HG02623 (cell line): ENCODE measurements at regions not wholly inside any gene's neighbourhood (a gene's known extent, or its start where the extent isn't known, plus 50 kb on each side); places are given as distances from the start of the nearest gene placed in this dataset.
A peak's percentile ranks its signal among the peaks of the same experiment; 100 is the strongest.

Experiments
- ATAC-seq: cut with Tn5 transposase; IDR thresholded peaks from one replicate; pipeline ENCODE4 v1.9.1; 2021; ENCODE audit warnings: moderate library complexity; ENCODE audit not compliant: unreplicated experiment

- ATAC-seq: peak; percentile 97
These were observed 160.0 kb upstream of the SOX5 start for GRCh38 chr12:24109381-24110039.

DNA sequence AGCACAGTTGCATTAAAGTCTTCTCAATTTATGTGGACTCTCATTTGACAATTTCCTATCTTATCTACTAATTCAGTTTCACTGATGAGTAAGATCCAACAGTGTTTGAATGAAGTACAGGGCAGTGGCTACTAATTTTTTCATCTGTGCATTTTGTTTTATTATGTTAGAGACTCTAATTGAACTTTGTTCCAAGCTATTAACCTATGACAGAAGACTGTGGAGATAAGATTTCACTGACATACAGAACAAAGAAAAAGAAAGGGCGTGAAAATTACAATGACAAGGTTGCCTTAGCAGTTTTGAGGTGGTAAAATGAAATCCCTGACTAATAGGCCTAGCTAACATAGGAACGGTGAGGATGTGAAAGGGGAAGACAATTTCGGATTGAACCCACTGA, 153.2 kb upstream of the SOX5 start:
- no peak for ATAC-seq

- no peak for ATAC-seq
These were observed 150.1 kb upstream of the SOX5 start for GRCh38 chr12:24099576-24099975.

GRCh38 chr12:24095245-24095644, 145.8 kb upstream of the SOX5 start:
- ATAC-seq: no peak

- ATAC-seq: no peak
These were observed 140.0 kb upstream of the SOX5 start for GRCh38 chr12:24089510-24089890.

DNA sequence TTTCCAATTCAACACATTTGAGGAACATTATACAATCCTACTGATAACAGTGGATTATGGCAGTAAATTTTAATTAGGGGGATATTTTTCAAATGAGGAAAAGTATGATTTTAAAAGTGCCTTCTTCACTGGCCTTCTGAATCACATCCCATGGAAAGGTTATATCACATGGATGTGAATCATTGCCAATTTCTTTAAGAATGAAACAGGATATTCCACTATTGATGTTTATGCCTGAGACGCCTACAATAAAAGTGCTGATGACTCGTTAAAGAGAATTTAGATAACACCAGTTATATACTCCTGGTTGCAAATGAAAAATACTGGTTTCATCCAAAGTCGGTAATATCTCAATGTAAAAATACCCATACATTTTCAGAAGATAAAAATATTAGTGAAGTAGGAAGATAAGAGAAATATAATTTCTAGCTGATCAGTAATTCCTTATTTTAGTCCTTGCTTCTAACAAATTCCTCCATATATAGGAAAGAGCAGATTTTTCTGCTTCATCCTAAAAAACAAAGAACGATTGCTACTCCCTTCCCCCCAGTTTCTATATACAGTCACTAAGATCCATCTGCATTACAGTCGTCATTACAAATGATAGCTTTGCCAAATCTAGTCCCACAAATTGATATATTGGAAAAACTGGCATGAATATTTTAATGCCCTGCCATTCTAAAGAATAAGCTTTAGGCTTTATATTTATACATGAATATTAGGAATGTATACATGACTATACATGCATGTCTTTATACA, 139.5 kb upstream of the SOX5 start:
- no peak for ATAC-seq

GRCh38 chr12:24087294-24087693, 137.8 kb upstream of the SOX5 start:
- ATAC-seq: no peak

- ATAC-seq: no peak
These were observed 135.3 kb upstream of the SOX5 start for GRCh38 chr12:24084800-24085199.

DNA sequence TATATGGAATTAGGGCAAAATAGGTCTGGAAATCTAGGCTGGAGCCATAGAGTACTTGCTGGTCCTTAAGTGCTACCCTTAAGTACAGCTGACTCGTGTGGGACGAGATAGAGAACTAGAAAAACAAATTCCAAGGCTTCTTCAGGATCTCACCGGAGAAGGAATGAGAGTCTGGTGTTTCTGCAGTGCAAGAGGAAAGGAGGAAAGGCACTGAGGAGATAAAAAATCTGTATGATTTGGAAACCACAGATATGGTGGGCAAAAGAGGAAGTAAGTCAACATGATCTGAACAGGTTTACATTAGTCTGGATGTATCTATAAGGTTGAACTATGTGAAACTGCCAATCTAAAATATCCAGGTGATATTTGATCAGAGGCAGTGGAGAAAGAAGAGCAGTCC, 134.4 kb upstream of the SOX5 start:
- ATAC-seq: no peak

GRCh38 chr12:24081606-24082005, 132.1 kb upstream of the SOX5 start:
- no peak for ATAC-seq

DNA sequence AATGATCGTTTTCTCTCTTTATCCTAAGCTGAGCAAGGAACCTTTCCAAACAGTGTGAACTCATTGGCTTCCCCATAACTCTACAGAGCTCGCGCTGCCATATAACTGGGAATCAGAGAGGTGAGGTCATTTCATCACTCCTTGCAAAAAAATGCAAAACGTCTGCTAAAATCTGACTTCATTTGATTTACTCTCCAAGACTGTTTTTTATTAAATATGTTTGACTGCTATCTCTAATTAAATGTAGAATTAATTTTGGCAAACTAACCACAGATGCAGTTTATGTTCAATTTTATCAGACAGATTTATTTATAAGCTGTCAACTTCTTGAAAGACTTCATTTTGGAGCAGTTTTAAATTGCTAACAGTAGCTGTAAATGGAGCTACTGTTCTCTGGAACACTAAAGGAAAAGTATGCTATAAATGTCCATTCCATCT, 131.6 kb upstream of the SOX5 start:
- ATAC-seq: no peak

- no peak for ATAC-seq
These were observed 131.0 kb upstream of the SOX5 start for GRCh38 chr12:24080465-24080864.

DNA sequence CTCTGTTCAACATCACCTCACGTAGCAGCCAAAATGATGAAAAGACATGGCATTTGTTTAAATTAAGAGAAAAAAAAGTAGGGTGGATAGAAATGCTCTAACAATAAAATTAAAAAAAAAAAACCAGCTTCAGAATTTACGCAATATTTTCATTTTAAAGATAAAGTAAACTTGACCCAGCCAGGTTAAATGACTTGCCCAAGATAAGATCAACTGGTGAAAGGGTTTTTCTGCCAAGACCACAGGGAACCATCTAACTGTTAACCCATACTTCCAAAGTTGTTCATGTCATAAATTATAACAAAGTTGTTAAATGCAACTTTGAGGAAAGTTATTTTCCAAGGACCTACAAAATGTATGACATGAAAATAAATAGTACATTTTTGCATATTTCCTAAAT, 129.6 kb upstream of the SOX5 start:
- ATAC-seq: no peak

DNA sequence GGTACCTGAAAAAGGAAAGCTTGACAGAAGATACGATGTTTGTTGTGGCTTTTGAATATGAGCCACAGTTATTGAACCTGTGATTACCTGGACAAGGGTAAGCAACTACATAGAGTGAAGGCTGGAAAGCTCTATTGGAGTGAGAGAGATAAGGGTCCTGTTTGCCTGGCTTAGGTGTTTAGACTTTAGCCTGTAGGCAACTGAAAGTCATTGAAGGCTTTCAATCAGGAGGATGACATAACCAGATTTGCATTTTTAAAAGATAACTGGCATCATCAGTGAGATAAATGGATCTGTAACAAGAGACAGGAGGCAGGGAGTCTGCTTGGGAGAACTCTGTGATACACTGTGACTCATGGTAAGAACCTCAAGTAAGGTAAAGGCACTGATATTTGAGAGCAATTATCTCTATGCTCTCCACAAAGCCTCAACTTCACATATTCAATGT, 128.9 kb upstream of the SOX5 start:
- no peak for ATAC-seq

DNA sequence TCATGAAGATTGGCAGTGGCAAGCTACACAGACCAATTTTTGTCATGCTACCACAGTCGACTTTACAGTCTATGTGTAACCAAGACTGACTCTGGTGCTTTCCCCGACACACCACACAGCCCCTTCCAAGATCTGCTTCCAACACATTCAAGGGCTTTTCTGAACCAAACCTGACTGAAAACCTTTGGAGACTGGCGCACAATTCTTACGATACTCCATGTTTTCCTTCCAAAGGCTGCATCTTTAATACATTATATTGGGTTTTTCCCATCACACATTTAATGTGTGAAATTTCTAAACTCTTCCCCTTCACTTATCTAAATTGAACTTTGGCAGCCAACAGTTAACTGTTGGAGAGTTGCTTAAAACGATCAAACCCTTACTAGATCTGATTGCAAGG, 127.7 kb upstream of the SOX5 start:
- no peak for ATAC-seq

- no peak for ATAC-seq
These were observed 126.2 kb upstream of the SOX5 start for GRCh38 chr12:24075650-24076049.

DNA sequence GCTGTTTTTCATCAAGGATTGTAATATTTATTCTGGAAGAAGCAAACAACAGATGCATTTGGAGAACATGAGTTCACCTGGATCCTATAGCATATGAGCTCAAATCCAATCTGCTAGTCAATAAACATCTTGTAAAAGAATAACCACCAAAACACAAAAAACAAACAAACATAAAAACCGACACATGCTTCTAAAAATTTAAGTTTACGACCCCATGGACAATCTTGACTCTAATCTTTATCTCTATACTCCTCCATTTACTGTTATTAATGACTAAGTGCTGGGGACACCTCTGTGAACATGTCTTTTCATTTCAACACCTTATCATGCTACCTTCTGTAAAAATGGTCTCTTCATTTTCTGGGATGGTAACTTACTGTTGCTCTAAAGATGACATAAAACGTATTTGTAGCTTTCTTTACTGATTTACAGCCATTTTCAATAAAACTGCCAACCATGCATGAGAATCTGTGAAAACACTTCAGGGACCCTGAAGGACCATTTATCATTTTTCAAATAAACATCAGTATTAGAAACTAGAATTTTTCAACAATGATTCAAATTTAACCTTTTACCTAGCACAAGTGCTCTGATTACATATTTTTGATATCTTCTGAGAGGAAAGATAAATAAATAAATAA, 123.8 kb upstream of the SOX5 start:
- ATAC-seq: no peak

DNA sequence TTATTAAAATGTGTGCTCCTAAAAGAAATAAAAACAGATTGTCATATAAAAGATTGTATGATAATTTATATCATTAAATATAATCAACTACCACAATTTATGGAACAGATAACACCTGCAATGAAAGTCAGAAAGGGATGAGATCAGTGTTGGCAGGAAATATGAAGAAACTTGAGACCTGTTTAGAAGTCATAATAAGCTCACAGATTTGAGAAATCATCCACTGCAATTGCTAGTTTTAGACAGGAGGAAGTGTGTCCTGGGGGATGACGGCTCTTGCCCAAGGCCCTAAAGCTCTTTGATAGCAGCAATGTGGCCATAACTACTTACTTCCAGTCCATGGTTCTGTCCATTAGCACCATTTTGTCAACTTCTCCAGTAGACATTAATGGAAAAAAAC, 122.8 kb upstream of the SOX5 start:
- no peak for ATAC-seq

DNA sequence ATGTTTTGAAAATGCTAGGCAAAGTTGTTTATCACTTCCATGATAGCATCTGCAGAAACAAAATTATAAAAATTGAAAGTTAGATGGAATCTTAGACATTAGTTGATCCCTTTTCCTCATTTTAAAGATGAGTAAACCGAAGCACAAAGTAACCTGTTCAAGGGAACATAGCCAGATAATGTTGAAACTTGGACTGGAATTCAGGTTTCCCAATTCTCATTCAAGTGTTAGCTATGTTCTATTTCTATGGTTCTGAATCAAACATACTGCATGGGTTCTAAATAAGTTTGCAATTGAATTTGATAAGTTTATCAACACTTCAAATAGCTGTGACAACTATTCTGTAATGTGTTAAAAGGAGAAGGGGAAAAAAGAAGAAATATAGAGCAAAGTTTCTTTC, 122.4 kb upstream of the SOX5 start:
- no peak for ATAC-seq

- no peak for ATAC-seq
These were observed 120.3 kb upstream of the SOX5 start for GRCh38 chr12:24069532-24070395.

- no peak for ATAC-seq
These were observed 117.4 kb upstream of the SOX5 start for GRCh38 chr12:24066865-24067264.
